ENCODE measurements at regions not wholly inside any gene's neighbourhood (a gene's known extent, or its start where the extent isn't known, plus 50 kb on each side); places are given as distances from the start of the nearest gene placed in this dataset.

DNA sequence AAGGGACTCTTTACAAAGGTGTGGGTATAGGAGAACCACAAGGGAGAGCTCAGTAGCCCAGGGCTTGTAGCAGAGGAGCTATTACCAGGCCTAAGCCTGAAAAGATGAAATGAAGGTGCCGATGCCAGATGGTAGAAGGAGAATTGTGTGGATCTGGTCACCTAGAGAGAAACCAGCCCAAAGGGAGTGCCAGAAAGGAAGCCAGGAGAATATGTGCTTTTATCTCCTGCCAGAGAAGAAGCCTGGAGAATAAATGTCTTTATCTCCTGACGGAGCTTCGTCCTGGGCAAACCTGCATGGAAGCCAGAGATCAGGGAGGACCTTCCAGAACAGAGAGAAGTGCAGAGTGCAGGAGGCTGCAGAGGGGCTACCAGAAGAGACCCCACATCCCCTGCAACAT is 142.6 kb downstream of the MED10 start:
- Histone ChIP-seq H3K36me3 (no peaks in the 10 kb centered on the region), H3K4me1 (no peaks in the 10 kb centered on the region)
- no peak for DNase-seq (ENCODE audit: low spot score in 2 of 2)

DNA sequence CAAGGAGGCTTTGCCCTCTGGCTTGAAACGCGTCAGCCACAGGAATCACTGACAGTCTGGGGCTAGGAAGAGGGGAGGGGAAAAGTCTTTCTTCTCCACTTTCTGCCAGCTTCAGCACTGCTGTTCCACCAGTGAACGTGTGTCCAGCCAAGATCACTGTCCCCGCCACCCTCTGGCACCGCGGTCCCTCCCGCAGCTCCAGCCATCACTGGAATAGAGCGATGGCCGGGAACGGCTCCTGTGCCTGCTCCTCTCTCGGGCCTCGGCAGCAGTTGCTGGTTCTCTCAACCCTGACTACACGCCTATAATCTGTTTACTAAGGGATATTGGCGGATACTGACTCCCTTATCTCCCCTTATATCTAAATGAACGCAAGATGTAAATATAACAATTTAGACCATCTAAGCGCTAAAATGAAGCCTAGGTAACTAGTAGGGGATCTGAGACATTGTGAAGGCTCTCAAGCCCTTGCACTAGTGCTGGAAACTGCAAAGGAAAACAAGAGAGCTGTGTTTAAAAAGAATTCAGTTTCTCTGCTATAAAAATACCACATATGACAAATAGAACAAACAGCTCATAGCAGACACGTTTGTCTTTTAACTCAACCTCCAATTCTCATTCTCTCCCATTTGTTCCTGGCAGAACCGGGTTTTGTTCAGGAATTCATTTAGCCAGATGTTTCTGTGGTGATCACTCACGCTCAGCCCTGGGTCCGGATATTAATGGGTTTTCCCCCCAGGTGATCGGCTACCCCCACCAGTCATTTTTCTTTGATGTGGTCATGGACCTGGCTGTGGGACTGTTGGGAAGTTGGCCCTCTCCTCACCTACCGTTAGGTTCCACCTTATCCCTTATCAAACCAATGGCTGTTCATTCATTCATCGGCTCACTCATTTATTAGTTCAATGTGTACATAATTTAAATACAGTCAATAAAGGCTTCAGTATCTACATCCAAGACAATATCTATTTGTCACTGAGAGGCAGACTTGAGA is 149.8 kb downstream of the MED10 start:
- H3K27ac ChIP-seq = no peak overlapping the region

More for the DNA sequence above, 142.6 kb downstream of the MED10 start:
- no peaks in the 10 kb centered on the region for H3K27me3 ChIP-seq
- peaks cover 0 to 14% of the 10 kb centered on the region in 2 donors for H3K9me3 ChIP-seq
- H3K27ac ChIP-seq = no peak overlapping the region
- TF ChIP-seq POLR2A (IDR thresholded peaks at IDR 0.05) = no peak
- intact Hi-C loops (cut with DNase I; ENCODE audit: low total_unique reads) = no loop called here
- H3K4me3 ChIP-seq = no peak overlapping the region

DNA sequence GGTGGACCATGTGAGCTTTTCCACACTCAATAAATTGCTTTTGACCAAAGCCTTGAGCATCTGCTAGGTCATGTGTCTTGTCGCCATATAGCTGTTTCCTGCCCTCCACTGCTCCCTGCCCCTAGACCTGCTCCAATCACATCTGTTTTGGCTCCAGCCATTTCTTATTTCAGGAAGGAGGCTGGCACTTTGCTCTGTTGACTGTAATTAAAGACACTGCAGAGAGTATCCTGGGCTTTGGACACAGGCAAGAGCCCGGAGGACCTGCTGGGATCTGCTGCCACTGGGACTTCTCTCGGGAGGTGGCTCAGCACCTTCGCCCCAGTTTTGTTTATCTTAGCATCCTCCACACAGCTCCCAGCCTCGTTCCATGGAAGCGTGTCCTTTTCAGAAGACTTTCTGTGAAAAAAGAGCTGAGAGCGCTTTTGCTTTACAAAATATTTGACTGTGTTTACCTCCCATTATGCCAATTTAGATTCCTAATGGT is 153.2 kb downstream of the MED10 start:
- Histone ChIP-seq H3K27ac (no peak overlapping the region), H3K9me3 (no peaks in the 10 kb centered on the region), H3K27me3 (no peaks in the 10 kb centered on the region), H3K4me1 (no peaks in the 10 kb centered on the region), H3K4me3 (no peak overlapping the region), H3K36me3 (no peaks in the 10 kb centered on the region)
- intact Hi-C loops (cut with DNase I; ENCODE audit: low total_unique reads) = no loop called here
- TF ChIP-seq, protein P1, sequence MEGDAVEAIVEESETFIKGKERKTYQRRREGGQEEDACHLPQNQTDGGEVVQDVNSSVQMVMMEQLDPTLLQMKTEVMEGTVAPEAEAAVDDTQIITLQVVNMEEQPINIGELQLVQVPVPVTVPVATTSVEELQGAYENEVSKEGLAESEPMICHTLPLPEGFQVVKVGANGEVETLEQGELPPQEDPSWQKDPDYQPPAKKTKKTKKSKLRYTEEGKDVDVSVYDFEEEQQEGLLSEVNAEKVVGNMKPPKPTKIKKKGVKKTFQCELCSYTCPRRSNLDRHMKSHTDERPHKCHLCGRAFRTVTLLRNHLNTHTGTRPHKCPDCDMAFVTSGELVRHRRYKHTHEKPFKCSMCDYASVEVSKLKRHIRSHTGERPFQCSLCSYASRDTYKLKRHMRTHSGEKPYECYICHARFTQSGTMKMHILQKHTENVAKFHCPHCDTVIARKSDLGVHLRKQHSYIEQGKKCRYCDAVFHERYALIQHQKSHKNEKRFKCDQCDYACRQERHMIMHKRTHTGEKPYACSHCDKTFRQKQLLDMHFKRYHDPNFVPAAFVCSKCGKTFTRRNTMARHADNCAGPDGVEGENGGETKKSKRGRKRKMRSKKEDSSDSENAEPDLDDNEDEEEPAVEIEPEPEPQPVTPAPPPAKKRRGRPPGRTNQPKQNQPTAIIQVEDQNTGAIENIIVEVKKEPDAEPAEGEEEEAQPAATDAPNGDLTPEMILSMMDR (IDR thresholded peaks at IDR 0.05) = no peak
- no peak for TF ChIP-seq POLR2AphosphoS5 (IDR thresholded peaks at IDR 0.05)
- TF ChIP-seq POLR2A (IDR thresholded peaks at IDR 0.05) = no peak
- DNase-seq (ENCODE audit: low spot score in 2 of 2) = no peak

More for the DNA sequence above, 149.8 kb downstream of the MED10 start:
- no peak for DNase-seq (ENCODE audit: low spot score in 2 of 2)
- intact Hi-C loops (cut with DNase I; ENCODE audit: low total_unique reads) = no loop called here
- H3K27me3 ChIP-seq = no peaks in the 10 kb centered on the region
- no peaks in the 10 kb centered on the region for H3K4me1 ChIP-seq
- no peaks in the 10 kb centered on the region for H3K36me3 ChIP-seq
- no peak overlapping the region for H3K4me3 ChIP-seq
- H3K9me3 ChIP-seq = no peaks in the 10 kb centered on the region
- TF ChIP-seq POLR2AphosphoS5 (IDR thresholded peaks at IDR 0.05) (no peak), POLR2A (IDR thresholded peaks at IDR 0.05) (no peak)
- TF ChIP-seq, protein P1 (IDR thresholded peaks at IDR 0.05) = no peak

DNA sequence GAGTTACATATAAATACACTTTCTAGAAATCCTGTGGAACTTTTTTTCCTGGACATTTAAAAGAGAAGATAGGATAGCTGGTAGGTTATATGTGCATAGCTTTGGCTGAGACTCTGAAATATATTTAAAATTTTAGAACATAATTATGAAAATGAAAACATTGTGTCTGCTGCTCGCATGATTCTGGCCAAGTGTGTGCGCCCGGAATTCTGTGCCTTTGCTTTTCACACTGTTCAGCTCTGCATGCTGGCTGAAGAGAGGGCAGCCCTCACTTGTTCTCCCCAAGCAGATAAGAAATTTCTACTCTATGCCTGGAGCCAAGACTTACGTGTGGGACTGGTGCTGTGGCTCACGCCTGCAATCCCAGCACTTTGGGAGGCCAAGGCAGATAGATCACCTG is 153.9 kb downstream of the MED10 start:
- no peak overlapping the region for H3K27ac ChIP-seq
- TF ChIP-seq, protein P1 (IDR thresholded peaks at IDR 0.05) = no peak
- TF ChIP-seq POLR2A (IDR thresholded peaks at IDR 0.05) (no peak), POLR2AphosphoS5 (IDR thresholded peaks at IDR 0.05) (no peak)
- intact Hi-C loops (cut with DNase I; ENCODE audit: low total_unique reads) = no loop called here
- no peaks in the 10 kb centered on the region for H3K9me3 ChIP-seq
- no peak overlapping the region for H3K4me3 ChIP-seq
- H3K36me3 ChIP-seq = no peaks in the 10 kb centered on the region
- H3K4me1 ChIP-seq = no peaks in the 10 kb centered on the region
- DNase-seq (ENCODE audit: low spot score in 2 of 2) = no peak
- no peaks in the 10 kb centered on the region for H3K27me3 ChIP-seq

DNA sequence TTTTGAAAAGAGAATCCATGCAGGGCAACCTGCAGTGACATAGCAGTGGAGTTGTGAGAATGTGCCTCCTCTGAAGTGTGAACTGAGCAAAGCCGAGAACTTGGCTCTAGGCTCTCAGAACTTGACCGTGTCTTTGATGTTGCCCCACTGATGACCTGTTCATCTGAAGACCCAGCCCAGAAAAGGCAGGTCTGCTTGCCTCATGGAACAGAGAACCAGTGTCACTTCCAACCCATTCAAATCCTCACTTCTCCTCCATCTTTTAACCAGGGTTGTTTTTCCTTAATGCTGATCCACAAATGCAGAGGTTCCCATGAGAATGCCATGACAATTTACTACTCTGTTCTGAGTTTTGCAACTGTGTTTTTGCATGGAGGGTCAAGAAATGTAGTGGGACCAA is 155.4 kb downstream of the MED10 start:
- Histone ChIP-seq H3K4me3 (no peak overlapping the region), H3K27me3 (no peaks in the 10 kb centered on the region), H3K36me3 (no peaks in the 10 kb centered on the region), H3K4me1 (no peaks in the 10 kb centered on the region), H3K9me3 (no peaks in the 10 kb centered on the region), H3K27ac (no peak overlapping the region)
- TF ChIP-seq, protein P1 (IDR thresholded peaks at IDR 0.05) = no peak
- TF ChIP-seq POLR2A (IDR thresholded peaks at IDR 0.05) (no peak), POLR2AphosphoS5 (IDR thresholded peaks at IDR 0.05) (no peak)
- no peak for DNase-seq (ENCODE audit: low spot score in 2 of 2)
- intact Hi-C loops (cut with DNase I; ENCODE audit: low total_unique reads) = no loop called here

All from breast epithelium (tissue), 4 donors.